GM23338 (cell line): ENCODE measurements at regions not wholly inside any gene's neighbourhood (a gene's known extent, or its start where the extent isn't known, plus 50 kb on each side); places are given as distances from the start of the nearest gene placed in this dataset.

Source experiments
- ATAC-seq: fragments of 200-7000 bp; cut with Tn5 transposase; 3 replicates; pipeline ENCODE4 v1.9.1; 2020
- DNase-seq: peaks from one replicate; pipeline ENCODE4 v3.0.0-alpha.2; 2015; ENCODE audit warnings: low spot score
- H2AFZ ChIP-seq: fragments of 200-600 bp; sonication (generic); 2 replicates; pipeline ENCODE4 v1.8.0; 2016; ENCODE audit warnings: antibody characterized with exemption, mild to moderate bottlenecking, moderate library complexity
- H3F3A ChIP-seq: fragments of 200-600 bp; sonication (generic); replicated peaks from 2 replicates; pipeline ENCODE4 v1.8.0; 2017; ENCODE audit warnings: antibody characterized with exemption, mixed run types, low read depth
- H3K27ac ChIP-seq: fragments of 200-600 bp; sonication (generic); 2 replicates; pipeline ENCODE4 v1.6.1; 2016; ENCODE audit warnings: low read depth
- H3K27me3 ChIP-seq: fragments of 200-600 bp; sonication (generic); 2 replicates; pipeline ENCODE4 v1.8.0; 2016; ENCODE audit warnings: mild to moderate bottlenecking, mixed run types, moderate library complexity; ENCODE audit not compliant: insufficient read depth
- H3K36me3 ChIP-seq: fragments of 200-600 bp; sonication (generic); 2 replicates; pipeline ENCODE4 v1.8.0; 2016; ENCODE audit warnings: mild to moderate bottlenecking; ENCODE audit not compliant: insufficient read depth
- H3K4me1 ChIP-seq: fragments of 200-600 bp; sonication (generic); 2 replicates; pipeline ENCODE4 v1.8.0; 2016; ENCODE audit warnings: mild to moderate bottlenecking, moderate library complexity; ENCODE audit not compliant: insufficient read depth
- H3K4me2 ChIP-seq: fragments of 200-600 bp; sonication (generic); 2 replicates; pipeline ENCODE4 v1.7.1; 2017; ENCODE audit warnings: mixed run types
- H3K4me3 ChIP-seq: fragments of 200-600 bp; sonication (generic); 2 replicates; pipeline ENCODE4 v1.6.1; 2016; ENCODE audit warnings: mixed run types
- H3K79me2 ChIP-seq: fragments of 200-600 bp; sonication (generic); replicated peaks from 2 replicates; pipeline ENCODE4 v1.8.0; 2017; ENCODE audit warnings: mild to moderate bottlenecking; ENCODE audit not compliant: insufficient read depth
- H3K9me2 ChIP-seq: fragments of 200-600 bp; sonication (generic); 2 replicates; pipeline ENCODE4 v1.8.0; 2017; ENCODE audit not compliant: insufficient read depth
- H4K20me1 ChIP-seq: fragments of 200-600 bp; sonication (generic); replicated peaks from 2 replicates; pipeline ENCODE4 v1.8.0; 2017; ENCODE audit warnings: mild to moderate bottlenecking; ENCODE audit not compliant: insufficient read depth
- H3K27ac Mint-ChIP-seq: 2 replicates; pipeline ENCODE4 v1.8.0; 2020; ENCODE audit warnings: inconsistent platforms, mild to moderate bottlenecking, moderate library complexity, mixed read lengths
- H3K27me3 Mint-ChIP-seq: 3 replicates; pipeline ENCODE4 v1.8.0; 2022; ENCODE audit warnings: low read depth, mild to moderate bottlenecking, moderate library complexity, mixed read lengths, inconsistent platforms; ENCODE audit not compliant: insufficient read depth, poor library complexity
- H3K36me3 Mint-ChIP-seq: 3 replicates; pipeline ENCODE4 v1.8.0; 2021; ENCODE audit warnings: low read depth, mild to moderate bottlenecking, inconsistent platforms, moderate library complexity, mixed read lengths
- H3K4me1 Mint-ChIP-seq: 3 replicates; pipeline ENCODE4 v1.8.0; 2020; ENCODE audit warnings: mild to moderate bottlenecking, inconsistent platforms, mixed read lengths
- H3K4me3 Mint-ChIP-seq: 3 replicates; pipeline ENCODE4 v1.8.0; 2021; ENCODE audit warnings: moderate library complexity, mild to moderate bottlenecking, inconsistent platforms, mixed read lengths
- H3K9me3 Mint-ChIP-seq: 3 replicates; pipeline ENCODE4 v1.8.0; 2020; ENCODE audit warnings: moderate library complexity, mild to moderate bottlenecking, inconsistent platforms, mixed read lengths
- CREB1 ChIP-seq: fragments of 250-450 bp; sonication (Bioruptor Pico); IDR thresholded peaks from 2 replicates; pipeline ENCODE4 v1.5.0; 2020; ENCODE audit warnings: low read depth, mild to moderate bottlenecking, moderate library complexity
- EZH2 ChIP-seq: fragments of 200-600 bp; sonication (generic); IDR thresholded peaks from one replicate; pipeline ENCODE4 v1.8.0; 2017; ENCODE audit warnings: antibody characterized with exemption, mild to moderate bottlenecking, low read depth; ENCODE audit not compliant: unreplicated experiment
- EZH2phosphoT487 ChIP-seq: fragments of 200-600 bp; sonication (generic); IDR thresholded peaks from one replicate; pipeline ENCODE4 v1.8.1; 2018; ENCODE audit warnings: antibody characterized with exemption; ENCODE audit not compliant: unreplicated experiment
- JUNB ChIP-seq: IDR thresholded peaks from one replicate; pipeline ENCODE4 v1.6.1; 2016; ENCODE audit warnings: antibody characterized with exemption; ENCODE audit not compliant: unreplicated experiment
- NANOG ChIP-seq: IDR thresholded peaks from 2 replicates; pipeline ENCODE4 v1.6.1; 2016; ENCODE audit warnings: antibody characterized with exemption, borderline replicate concordance
- POLR2AphosphoS5 ChIP-seq: IDR thresholded peaks from 2 replicates; pipeline ENCODE4 v1.6.1; 2016; ENCODE audit warnings: antibody characterized with exemption, low read depth
- ZNF114 ChIP-seq: fragments of 250-450 bp; sonication (Bioruptor Pico); IDR thresholded peaks from 2 replicates; pipeline ENCODE4 v1.5.0; 2020; ENCODE audit warnings: mild to moderate bottlenecking, moderate library complexity
- ZNF331 ChIP-seq: fragments of 250-450 bp; sonication (Bioruptor Pico); IDR thresholded peaks from 2 replicates; pipeline ENCODE4 v1.5.0; 2020; ENCODE audit warnings: low read depth, mild to moderate bottlenecking, moderate library complexity
- TF ChIP-seq, protein P1 (sequence below): IDR thresholded peaks from 2 replicates; pipeline ENCODE4 v1.6.1; 2016; ENCODE audit warnings: antibody characterized with exemption
- TF ChIP-seq, protein P2 (sequence below), 2 experiments: fragments of 200-600 bp in 1 of 2; sonication (generic) in 1 of 2; conservative IDR thresholded peaks; 2 replicates each; pipeline versions ENCODE4 v1.5.1 to v1.6.1; 2016 to 2017; ENCODE audit warnings: antibody characterized with exemption in 2 of 2, low read depth in 2 of 2, mild to moderate bottlenecking in 2 of 2, moderate library complexity in 1 of 2
- TF ChIP-seq, protein P3 (sequence below): IDR thresholded peaks from one replicate; pipeline ENCODE4 v1.6.1; 2018; ENCODE audit warnings: antibody characterized with exemption; ENCODE audit not compliant: unreplicated experiment

DNA sequence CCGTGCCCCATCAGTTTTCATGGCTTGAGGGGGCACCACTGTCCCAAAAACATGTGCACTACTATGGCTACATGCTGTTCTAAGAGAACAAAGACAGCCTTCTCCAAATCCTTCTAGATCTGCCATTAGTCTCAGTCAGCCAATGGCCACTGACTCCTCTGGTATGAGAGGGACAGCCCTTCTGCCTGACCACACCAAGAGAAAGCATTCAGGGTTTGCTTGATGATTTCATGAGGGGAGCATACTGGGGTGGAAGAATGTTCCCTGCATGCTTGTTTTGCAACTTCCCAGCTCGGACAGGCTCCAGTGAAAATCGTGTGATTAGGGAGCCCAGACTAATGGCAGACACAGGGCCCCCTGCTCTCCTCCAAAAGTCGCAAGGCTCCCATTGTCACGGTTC lies 199.6 kb upstream of the ALG10B start (continued):
- TF ChIP-seq, protein P1, sequence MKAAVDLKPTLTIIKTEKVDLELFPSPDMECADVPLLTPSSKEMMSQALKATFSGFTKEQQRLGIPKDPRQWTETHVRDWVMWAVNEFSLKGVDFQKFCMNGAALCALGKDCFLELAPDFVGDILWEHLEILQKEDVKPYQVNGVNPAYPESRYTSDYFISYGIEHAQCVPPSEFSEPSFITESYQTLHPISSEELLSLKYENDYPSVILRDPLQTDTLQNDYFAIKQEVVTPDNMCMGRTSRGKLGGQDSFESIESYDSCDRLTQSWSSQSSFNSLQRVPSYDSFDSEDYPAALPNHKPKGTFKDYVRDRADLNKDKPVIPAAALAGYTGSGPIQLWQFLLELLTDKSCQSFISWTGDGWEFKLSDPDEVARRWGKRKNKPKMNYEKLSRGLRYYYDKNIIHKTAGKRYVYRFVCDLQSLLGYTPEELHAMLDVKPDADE = no peak
- no peak for TF ChIP-seq ZNF114 (CRISPR knock-in tag)
- no peak for TF ChIP-seq JUNB
- TF ChIP-seq, protein P2, sequence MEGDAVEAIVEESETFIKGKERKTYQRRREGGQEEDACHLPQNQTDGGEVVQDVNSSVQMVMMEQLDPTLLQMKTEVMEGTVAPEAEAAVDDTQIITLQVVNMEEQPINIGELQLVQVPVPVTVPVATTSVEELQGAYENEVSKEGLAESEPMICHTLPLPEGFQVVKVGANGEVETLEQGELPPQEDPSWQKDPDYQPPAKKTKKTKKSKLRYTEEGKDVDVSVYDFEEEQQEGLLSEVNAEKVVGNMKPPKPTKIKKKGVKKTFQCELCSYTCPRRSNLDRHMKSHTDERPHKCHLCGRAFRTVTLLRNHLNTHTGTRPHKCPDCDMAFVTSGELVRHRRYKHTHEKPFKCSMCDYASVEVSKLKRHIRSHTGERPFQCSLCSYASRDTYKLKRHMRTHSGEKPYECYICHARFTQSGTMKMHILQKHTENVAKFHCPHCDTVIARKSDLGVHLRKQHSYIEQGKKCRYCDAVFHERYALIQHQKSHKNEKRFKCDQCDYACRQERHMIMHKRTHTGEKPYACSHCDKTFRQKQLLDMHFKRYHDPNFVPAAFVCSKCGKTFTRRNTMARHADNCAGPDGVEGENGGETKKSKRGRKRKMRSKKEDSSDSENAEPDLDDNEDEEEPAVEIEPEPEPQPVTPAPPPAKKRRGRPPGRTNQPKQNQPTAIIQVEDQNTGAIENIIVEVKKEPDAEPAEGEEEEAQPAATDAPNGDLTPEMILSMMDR (conservative IDR thresholded peaks at IDR 0.05; ENCODE audit: low read depth in 2 of 2) = no peak
- no peak for TF ChIP-seq CREB1 (CRISPR knock-in tag)
- TF ChIP-seq NANOG = no peak
- no peak for TF ChIP-seq POLR2AphosphoS5
- no peak for TF ChIP-seq ZNF331 (CRISPR knock-in tag)
- no peak for TF ChIP-seq EZH2

GRCh38 chr12:38118632-38119031 lies 197.9 kb upstream of the ALG10B start:
- Histone ChIP-seq H3K9me2 (no peaks in the 10 kb centered on the region), H3K36me3 (no peaks in the 10 kb centered on the region; the same call in 1 of the 2 replicates), H3F3A (no peaks in the 10 kb centered on the region), H3K27ac (no peak overlapping the region), H3K4me1 (no peaks in the 10 kb centered on the region), H3K4me3 (no peak overlapping the region), H3K27me3 (no peaks in the 10 kb centered on the region), H3K4me2 (no peak overlapping the region), H3K79me2 (no peaks in the 10 kb centered on the region), H2AFZ (no peak overlapping the region), H4K20me1 (no peaks in the 10 kb centered on the region)
- Mint-ChIP-seq H3K4me3 (no peak overlapping the region), H3K36me3 (peaks cover 56% of the 10 kb centered on the region), H3K27me3 (peaks cover 6% of the 10 kb centered on the region), H3K4me1 (no peaks in the 10 kb centered on the region), H3K9me3 (peaks cover 96% of the 10 kb centered on the region), H3K27ac (no peak overlapping the region)
- DNase-seq (no peak), ATAC-seq (no peak)
- TF ChIP-seq, protein P3, sequence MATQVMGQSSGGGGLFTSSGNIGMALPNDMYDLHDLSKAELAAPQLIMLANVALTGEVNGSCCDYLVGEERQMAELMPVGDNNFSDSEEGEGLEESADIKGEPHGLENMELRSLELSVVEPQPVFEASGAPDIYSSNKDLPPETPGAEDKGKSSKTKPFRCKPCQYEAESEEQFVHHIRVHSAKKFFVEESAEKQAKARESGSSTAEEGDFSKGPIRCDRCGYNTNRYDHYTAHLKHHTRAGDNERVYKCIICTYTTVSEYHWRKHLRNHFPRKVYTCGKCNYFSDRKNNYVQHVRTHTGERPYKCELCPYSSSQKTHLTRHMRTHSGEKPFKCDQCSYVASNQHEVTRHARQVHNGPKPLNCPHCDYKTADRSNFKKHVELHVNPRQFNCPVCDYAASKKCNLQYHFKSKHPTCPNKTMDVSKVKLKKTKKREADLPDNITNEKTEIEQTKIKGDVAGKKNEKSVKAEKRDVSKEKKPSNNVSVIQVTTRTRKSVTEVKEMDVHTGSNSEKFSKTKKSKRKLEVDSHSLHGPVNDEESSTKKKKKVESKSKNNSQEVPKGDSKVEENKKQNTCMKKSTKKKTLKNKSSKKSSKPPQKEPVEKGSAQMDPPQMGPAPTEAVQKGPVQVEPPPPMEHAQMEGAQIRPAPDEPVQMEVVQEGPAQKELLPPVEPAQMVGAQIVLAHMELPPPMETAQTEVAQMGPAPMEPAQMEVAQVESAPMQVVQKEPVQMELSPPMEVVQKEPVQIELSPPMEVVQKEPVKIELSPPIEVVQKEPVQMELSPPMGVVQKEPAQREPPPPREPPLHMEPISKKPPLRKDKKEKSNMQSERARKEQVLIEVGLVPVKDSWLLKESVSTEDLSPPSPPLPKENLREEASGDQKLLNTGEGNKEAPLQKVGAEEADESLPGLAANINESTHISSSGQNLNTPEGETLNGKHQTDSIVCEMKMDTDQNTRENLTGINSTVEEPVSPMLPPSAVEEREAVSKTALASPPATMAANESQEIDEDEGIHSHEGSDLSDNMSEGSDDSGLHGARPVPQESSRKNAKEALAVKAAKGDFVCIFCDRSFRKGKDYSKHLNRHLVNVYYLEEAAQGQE = no peak
- TF ChIP-seq, protein P1 = no peak
- TF ChIP-seq ZNF331 (CRISPR knock-in tag) (no peak), CREB1 (CRISPR knock-in tag) (no peak), EZH2 (no peak), NANOG (no peak), POLR2AphosphoS5 (no peak), EZH2phosphoT487 (no peak), ZNF114 (CRISPR knock-in tag) (no peak)
- TF ChIP-seq, protein P2 (conservative IDR thresholded peaks at IDR 0.05; ENCODE audit: low read depth in 2 of 2) = no peak
